Progenitor cell of endocrine pancreas (in vitro differentiated cells): ENCODE measurements at regions not wholly inside any gene's neighbourhood (a gene's known extent, or its start where the extent isn't known, plus 50 kb on each side); places are given as distances from the start of the nearest gene placed in this dataset.

Source experiments
- DNase-seq: peaks from one replicate; pipeline ENCODE4 v3.0.0; 2021; ENCODE audit warnings: low spot score; ENCODE audit not compliant: unreplicated experiment
- H3K27ac Mint-ChIP-seq: 2 replicates; pipeline ENCODE4 v1.8.0; 2021; ENCODE audit warnings: mild to moderate bottlenecking, moderate library complexity, mixed read lengths
- H3K27me3 Mint-ChIP-seq: 2 replicates; pipeline ENCODE4 v1.8.0; 2021; ENCODE audit warnings: mixed read lengths
- H3K36me3 Mint-ChIP-seq: 2 replicates; pipeline ENCODE4 v1.8.0; 2022; ENCODE audit warnings: mixed read lengths; ENCODE audit not compliant: insufficient read depth
- H3K4me1 Mint-ChIP-seq: 2 replicates; pipeline ENCODE4 v1.8.0; 2021; ENCODE audit warnings: low read depth, mixed read lengths
- H3K4me3 Mint-ChIP-seq: 2 replicates; pipeline ENCODE4 v1.8.0; 2021; ENCODE audit warnings: low read depth, mild to moderate bottlenecking, moderate library complexity, mixed read lengths
- H3K9me3 Mint-ChIP-seq: 2 replicates; pipeline ENCODE4 v1.8.0; 2021; ENCODE audit warnings: low read depth, mixed read lengths
- CTCF ChIP-seq: fragments of 200-600 bp; sonication (generic); IDR thresholded peaks from one replicate; pipeline ENCODE4 v1.5.0; 2021; ENCODE audit warnings: antibody characterized with exemption, mild to moderate bottlenecking; ENCODE audit not compliant: unreplicated experiment

- Mint-ChIP-seq H3K27me3 (no peaks in the 10 kb centered on the region), H3K36me3 (peaks cover 2% of the 10 kb centered on the region), H3K4me3 (no peak overlapping the region), H3K4me1 (peaks cover 13% of the 10 kb centered on the region), H3K9me3 (no peaks in the 10 kb centered on the region), H3K27ac (no peak overlapping the region)
- no peak for TF ChIP-seq CTCF
- no peak for DNase-seq
Observed at GRCh38 chr6:56802584-56802983, 152.3 kb upstream of the BEND6 start.

- Mint-ChIP-seq H3K27me3 (no peaks in the 10 kb centered on the region), H3K4me1 (peaks cover 14% of the 10 kb centered on the region)
- TF ChIP-seq CTCF = no peak
Observed at GRCh38 chr6:56799989-56800388, 154.9 kb upstream of the BEND6 start.

GRCh38 chr6:56798163-56798562 is 155.5 kb upstream of the DST start:
- H3K27ac Mint-ChIP-seq = no peak overlapping the region
- no peak for DNase-seq

More at GRCh38 chr6:56799989-56800388, 154.9 kb upstream of the BEND6 start:
- no peak overlapping the region for H3K27ac Mint-ChIP-seq
- no peak overlapping the region for H3K4me3 Mint-ChIP-seq
- H3K9me3 Mint-ChIP-seq = no peaks in the 10 kb centered on the region
- no peak for DNase-seq
- H3K36me3 Mint-ChIP-seq = peaks cover 2% of the 10 kb centered on the region

GRCh38 chr6:56796196-56796532 is 153.5 kb upstream of the DST start:
- Mint-ChIP-seq H3K4me1 (peaks cover 6% of the 10 kb centered on the region), H3K27me3 (no peaks in the 10 kb centered on the region), H3K4me3 (no peak overlapping the region), H3K9me3 (no peaks in the 10 kb centered on the region), H3K36me3 (peaks cover 2% of the 10 kb centered on the region), H3K27ac (no peak overlapping the region)
- no peak for TF ChIP-seq CTCF
- DNase-seq = no peak

More at GRCh38 chr6:56798163-56798562, 155.5 kb upstream of the DST start:
- no peaks in the 10 kb centered on the region for H3K27me3 Mint-ChIP-seq
- no peak overlapping the region for H3K4me3 Mint-ChIP-seq
- H3K9me3 Mint-ChIP-seq = no peaks in the 10 kb centered on the region
- no peak for TF ChIP-seq CTCF
- peaks cover 2% of the 10 kb centered on the region for H3K36me3 Mint-ChIP-seq
- peaks cover 12% of the 10 kb centered on the region for H3K4me1 Mint-ChIP-seq

- no peaks in the 10 kb centered on the region for H3K36me3 Mint-ChIP-seq
- no peak overlapping the region for H3K27ac Mint-ChIP-seq
- no peaks in the 10 kb centered on the region for H3K27me3 Mint-ChIP-seq
- DNase-seq = no peak
- TF ChIP-seq CTCF = no peak
- peaks cover 8% of the 10 kb centered on the region for H3K4me1 Mint-ChIP-seq
- H3K9me3 Mint-ChIP-seq = no peaks in the 10 kb centered on the region
- H3K4me3 Mint-ChIP-seq = no peak overlapping the region
Observed at GRCh38 chr6:56795466-56796195, 152.9 kb upstream of the DST start.
